NCI-H1417 treated with DMSO at 0.1 percent for 48 hours (cell line): ENCODE measurements at regions not wholly inside any gene's neighbourhood (a gene's known extent, or its start where the extent isn't known, plus 50 kb on each side); places are given as distances from the start of the nearest gene placed in this dataset.
"Not testable (repeated sequence)": the region's sequence is repeated elsewhere in the genome, so short reads cannot be mapped to it uniquely, and the experiment has no call there.

ENCODE experiments used
- DNase-seq: peaks from one replicate; lab custom pipeline; 2025; lab: John Stamatoyannopoulos, UW

- DNase-seq, result no peak
Observed at GRCh38 chr18:25490316-25490715, 138.3 kb upstream of the ZNF521 start.

DNA sequence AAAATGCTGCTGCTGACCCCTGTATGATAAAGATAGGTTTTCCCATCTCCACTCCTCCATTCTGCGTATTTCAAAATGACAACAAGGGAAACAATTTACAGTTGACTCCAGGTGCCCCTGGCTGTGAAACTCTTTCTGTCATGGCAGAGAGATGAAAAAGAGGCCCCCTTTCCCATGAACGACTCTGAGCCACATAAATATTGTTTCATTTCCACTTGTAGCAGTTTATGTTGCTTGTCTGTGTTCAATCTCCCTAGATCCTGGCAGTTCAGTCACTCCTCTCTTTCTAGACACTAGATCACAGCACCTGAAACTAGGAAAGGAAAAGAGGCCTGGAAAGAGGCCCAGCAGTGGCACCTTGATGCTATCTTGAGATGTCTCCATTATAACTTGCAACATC is 121.0 kb upstream of the ZNF521 start:
- no peak for DNase-seq

GRCh38 chr18:25470756-25471524 is 119.0 kb upstream of the ZNF521 start:
- not testable (repeated sequence) for DNase-seq

GRCh38 chr18:25470062-25470461 is 118.1 kb upstream of the ZNF521 start:
- DNase-seq, result no peak

- no peak for DNase-seq
Observed at GRCh38 chr18:25469489-25469888, 117.5 kb upstream of the ZNF521 start.

DNA sequence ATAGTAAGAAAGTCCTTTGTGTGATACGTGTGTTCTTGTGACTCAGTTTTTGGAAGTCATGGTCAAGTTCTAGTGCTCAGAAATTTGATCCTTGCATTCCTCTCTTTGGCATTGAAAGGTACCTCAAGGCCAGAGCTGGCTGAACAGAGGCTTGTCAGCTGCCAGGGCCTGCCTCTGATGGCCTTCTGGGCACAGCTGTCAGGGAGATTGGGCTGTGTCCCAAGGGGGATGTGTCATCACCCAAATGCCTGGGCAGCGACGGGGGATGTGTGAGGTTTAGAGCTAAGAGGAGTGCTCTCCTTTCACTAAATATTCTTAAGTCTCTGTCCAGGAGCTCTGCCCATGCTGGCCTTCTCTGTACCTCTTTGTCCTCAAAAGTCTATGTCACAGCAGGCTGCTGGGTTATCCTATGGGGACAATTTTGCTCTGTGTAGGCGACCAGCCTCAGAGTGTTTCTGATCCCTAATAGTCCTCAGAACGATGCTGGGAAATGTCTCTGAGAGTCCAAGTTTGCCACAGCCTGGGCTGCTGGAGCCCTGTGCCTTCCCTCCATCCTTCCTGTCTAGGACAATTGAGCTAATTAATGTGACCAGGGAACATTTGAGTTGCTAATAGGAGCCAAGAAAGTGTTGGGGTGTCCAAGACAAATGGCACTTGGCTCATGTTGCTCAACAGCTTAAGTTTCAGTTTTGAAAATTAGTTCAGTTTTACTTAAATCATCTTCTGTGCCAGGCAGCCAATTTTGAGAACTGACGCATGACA is 115.4 kb upstream of the ZNF521 start:
- DNase-seq, result no peak

DNA sequence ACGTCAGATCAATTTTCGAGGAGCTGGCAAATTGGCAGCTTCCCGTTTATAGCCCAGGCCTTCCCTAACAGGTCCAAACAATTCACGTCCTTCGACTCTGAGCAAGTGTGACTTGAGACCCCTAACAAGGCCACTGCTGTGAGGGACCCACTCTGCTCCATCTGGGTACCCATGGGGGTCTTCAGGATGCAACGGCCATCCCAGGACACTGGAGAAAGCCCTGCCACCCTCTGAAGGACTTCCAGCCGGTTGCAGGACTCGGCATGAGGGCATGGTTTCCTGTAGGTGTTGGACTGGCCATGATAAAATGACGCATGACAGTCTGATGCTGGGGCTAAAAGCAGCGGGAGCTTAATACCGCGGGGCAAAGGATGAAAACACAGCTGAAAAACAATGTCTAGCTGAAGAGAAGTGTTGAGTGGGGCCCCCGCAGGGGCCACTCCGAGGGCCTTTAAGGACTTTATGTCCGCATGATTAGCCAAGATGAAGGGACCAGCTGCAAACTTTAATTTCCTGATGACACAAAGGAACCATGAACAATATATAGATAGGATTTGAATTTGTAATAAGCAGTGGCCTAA is 113.3 kb upstream of the ZNF521 start:
- DNase-seq, result no peak

DNA sequence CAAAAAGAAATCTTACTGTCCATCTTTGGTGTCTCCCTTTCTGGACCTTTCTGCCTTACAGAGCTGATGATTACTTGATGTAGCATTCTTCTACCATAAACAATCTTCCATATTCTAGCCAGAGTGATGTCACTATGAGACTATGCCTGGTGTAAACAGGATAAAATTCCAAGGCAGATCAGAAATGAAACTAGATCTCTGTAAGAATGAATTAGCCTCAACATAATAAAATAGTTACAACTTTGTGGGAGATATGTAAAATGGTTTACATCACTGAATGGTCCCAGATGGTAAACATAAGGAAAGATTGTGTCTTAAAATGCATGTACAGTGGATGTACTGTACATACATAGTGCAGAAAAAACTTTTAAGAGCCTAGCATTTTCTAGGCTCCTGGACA is 112.3 kb upstream of the ZNF521 start:
- no peak for DNase-seq

DNA sequence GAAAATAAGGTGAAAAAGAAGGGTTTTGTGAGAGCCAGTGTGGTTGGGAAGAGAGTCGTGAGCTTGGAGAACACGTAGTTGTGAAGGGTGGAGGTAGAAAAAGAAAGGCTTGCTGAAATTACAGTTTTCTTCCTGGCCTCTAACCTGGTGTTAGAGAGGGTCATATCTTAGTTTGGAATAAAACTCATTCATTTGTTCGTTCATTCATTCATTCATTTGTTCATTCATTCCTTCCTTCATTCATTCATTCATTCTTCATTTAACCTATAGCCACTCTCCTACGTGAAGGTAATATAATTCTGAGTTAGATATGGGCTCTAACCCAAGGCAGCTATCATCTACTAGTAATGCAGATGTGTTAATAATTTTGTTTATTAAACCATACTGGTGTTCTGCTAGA is 111.8 kb upstream of the ZNF521 start:
- no peak for DNase-seq

DNA sequence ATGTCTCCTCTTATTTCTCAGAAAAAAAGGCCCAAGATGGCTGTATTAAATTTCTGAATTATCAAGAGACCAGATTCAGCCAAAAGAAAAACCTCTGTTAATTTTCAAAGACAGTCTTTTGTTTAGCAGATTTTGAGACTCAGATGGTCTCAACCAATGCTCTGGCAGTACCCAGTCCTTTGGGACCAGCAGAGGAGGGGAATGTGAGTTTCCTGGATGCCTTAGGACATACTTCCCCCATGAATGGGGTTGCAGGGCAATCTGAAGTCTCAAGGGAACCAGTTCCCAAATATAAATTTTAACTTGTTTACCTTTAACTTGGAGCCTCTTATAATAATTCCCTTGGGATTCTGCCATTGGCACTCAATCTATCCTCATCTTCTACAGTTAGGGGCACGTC is 107.8 kb upstream of the ZNF521 start:
- DNase-seq, result no peak

DNA sequence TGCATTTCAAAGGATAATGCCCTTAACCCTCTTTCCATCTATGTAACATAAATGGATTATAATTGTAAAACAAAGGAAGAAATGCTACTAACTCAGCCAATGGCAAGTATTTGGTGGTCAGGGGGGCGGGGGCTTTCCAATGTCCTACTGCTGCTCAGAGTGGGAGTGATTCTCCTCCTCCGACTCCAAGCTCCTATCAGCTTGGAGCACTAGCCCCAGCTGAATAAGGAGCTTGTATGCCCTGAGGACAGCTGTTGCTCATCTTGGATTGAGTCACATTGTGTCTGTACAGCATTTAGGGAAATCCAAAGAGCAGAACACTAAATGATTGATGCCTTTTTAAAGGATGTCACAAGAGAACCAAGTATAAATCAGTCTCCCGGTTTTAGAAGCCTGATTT is 105.6 kb upstream of the ZNF521 start:
- DNase-seq, result no peak

DNA sequence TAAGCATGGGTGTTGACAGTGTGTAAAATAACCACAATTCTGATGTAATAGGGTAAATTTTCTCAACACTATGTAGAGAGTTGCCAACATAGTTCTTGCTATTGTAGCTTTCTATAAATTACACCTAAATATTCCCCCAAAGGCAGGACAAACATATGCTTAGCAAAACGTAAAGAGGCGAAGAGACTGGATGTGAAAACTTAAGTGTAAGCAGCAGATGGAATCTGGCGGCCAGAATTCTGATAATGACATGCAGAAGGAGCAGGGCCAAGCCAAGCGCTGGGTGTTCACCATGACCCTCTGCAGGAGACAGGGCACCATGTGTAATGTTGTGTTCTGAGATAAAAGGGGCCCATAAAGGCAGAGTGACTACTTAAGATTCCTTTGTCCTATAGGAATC is 105.2 kb upstream of the ZNF521 start:
- DNase-seq, result no peak

- DNase-seq, result no peak
Observed at GRCh38 chr18:25456334-25457010, 104.5 kb upstream of the ZNF521 start.

- DNase-seq, result no peak
Observed at GRCh38 chr18:25455646-25456045, 103.7 kb upstream of the ZNF521 start.

- DNase-seq, result no peak
Observed at GRCh38 chr18:25455159-25455558, 103.2 kb upstream of the ZNF521 start.

DNA sequence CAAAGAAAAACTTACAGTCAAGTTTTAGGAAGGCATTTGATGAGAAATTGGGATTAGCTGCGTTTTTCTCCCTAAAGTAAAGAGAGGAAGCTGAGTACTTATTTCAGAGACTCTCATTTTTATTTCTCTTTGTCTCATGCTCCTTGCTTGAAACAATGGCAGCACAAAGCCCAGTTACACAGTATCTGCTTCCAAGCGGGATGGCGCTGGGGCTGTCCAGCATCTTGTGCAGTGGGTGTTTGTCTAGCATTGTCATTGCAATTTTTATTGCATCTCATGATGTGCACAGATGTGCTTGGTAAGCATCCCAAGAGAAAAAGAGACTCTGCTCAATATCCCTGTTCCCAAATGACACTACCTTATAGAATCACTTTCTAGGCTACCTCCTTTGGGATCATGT is 102.8 kb upstream of the ZNF521 start:
- DNase-seq, result no peak

DNA sequence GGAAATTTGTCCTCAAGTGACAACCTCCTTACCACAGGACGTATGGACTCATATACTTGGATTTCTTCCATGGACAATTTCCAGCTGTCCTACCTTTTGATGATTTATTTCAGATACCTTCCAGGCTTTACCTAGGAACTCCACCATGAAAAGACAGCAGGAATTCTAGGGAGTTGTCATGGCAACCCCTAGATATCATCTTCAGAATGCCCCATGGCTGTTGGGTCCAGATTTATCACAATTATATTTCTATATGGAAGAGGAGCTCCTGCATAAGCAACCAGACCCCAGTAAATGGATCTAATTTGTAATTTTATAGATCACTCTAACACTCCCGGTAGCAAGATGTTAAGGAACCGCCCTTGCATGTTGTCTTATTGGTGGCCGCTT is 102.3 kb upstream of the ZNF521 start:
- no peak for DNase-seq

GRCh38 chr18:25453556-25454269 is 101.7 kb upstream of the ZNF521 start:
- DNase-seq, result no peak

DNA sequence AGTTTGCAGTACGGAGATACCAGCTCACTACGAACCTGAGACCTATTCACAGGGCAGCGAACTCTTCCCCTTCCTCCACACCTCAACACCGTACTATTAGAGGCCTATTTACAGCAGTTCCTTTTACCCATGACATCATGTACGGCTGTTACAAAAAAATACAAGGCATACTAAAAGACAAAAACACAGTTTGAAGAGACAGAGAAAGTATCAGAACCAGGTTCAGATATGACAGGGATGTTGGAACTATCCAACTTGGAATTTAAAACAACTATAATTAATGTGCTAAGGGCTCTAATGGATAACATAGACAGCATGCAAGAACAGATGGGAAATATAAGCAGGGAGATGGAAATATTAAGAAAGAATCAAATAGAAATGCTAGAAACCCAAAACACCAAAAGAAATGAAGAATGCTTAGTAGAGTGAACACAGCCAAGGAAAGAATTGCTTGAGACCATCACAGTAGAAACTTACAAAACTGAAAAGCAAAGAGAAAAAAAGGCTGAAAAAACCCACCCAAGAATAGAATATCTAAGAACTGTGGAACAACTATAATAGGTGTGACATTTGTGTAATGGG is 99.2 kb upstream of the ZNF521 start:
- DNase-seq, result no peak

DNA sequence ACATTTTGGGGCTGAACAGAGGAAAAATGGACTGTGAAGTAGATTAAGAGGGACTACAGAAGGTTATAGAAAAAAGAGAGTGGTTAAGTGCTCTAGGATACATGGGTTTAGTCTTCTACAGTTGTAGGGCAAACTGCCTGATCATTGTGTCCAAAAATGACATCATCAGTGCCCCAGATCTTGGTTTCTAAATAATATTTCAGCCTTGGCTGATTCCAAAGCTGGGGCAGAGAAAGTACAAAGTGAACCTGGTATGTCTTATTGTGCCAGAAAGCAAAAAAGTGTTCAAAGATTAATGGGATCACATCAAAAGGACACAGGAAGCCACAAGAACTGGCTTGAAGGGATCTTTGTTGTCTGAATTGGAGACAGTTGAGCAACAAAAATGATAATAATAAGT is 97.1 kb upstream of the ZNF521 start:
- DNase-seq, result no peak

- no peak for DNase-seq
Observed at GRCh38 chr18:25446972-25447371, 95.0 kb upstream of the ZNF521 start.

DNA sequence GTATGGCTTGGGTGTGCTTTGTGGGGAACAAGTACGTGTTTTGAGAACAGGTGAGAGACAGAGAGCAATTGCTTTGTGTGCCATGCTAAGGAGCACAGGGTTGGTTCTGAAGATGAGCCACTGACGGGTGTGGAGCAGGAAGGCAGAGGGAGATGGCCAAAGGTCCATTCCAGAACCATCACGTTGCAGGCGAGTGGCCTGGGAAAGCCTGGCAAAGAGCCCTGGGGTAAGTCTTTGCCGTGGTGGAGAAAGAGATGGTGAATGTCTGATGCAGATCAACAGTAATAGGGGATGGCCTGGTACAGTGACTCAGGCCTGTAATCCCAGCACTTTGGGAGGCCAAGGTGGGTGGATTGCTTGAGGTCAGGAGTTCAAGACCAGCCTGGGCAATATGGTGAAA is 93.5 kb upstream of the ZNF521 start:
- DNase-seq, result no peak
